ENCODE measurements at regions not wholly inside any gene's neighbourhood (a gene's known extent, or its start where the extent isn't known, plus 50 kb on each side); places are given as distances from the start of the nearest gene placed in this dataset.

- no peak overlapping the region for H3K4me3 Mint-ChIP-seq
- no peak overlapping the region for H3K27ac Mint-ChIP-seq (ENCODE audit: unreplicated experiment)
- peaks cover 2% of the 10 kb centered on the region for H3K27me3 Mint-ChIP-seq (ENCODE audit: low read depth)
- DNase-seq (ENCODE audit: low read depth, low spot score) = no peak
- H3K36me3 Mint-ChIP-seq (ENCODE audit: low read depth) = no peaks in the 10 kb centered on the region
- no peak for TF ChIP-seq CTCF (conservative IDR thresholded peaks at IDR 0.05)
- no peaks in the 10 kb centered on the region for H3K9me3 Mint-ChIP-seq
- H3K4me1 Mint-ChIP-seq = peaks cover 8% of the 10 kb centered on the region
Measured at GRCh38 chr2:198340846-198341245, 536.5 kb downstream of the PLCL1 start.

GRCh38 chr2:198339116-198339515 is 534.7 kb downstream of the PLCL1 start:
- TF ChIP-seq CTCF (conservative IDR thresholded peaks at IDR 0.05) = no peak
- Mint-ChIP-seq H3K4me1 (peaks cover 8% of the 10 kb centered on the region), H3K36me3 (ENCODE audit: low read depth) (no peaks in the 10 kb centered on the region), H3K27ac (ENCODE audit: unreplicated experiment) (no peak overlapping the region), H3K4me3 (no peak overlapping the region), H3K27me3 (ENCODE audit: low read depth) (peaks cover 2% of the 10 kb centered on the region), H3K9me3 (no peaks in the 10 kb centered on the region)
- no peak for DNase-seq (ENCODE audit: low read depth, low spot score)

GRCh38 chr2:198337368-198337767 is 533.0 kb downstream of the PLCL1 start:
- Mint-ChIP-seq H3K27ac (ENCODE audit: unreplicated experiment) (no peak overlapping the region), H3K36me3 (ENCODE audit: low read depth) (no peaks in the 10 kb centered on the region)

GRCh38 chr2:198328454-198328853 is 524.1 kb downstream of the PLCL1 start:
- no peaks in the 10 kb centered on the region for H3K9me3 Mint-ChIP-seq
- no peaks in the 10 kb centered on the region for H3K36me3 Mint-ChIP-seq (ENCODE audit: low read depth)
- no peaks in the 10 kb centered on the region for H3K4me1 Mint-ChIP-seq
- no peak for DNase-seq (ENCODE audit: low read depth, low spot score)
- H3K4me3 Mint-ChIP-seq = no peak overlapping the region
- TF ChIP-seq CTCF (conservative IDR thresholded peaks at IDR 0.05) = no peak
- H3K27me3 Mint-ChIP-seq (ENCODE audit: low read depth) = no peaks in the 10 kb centered on the region
- no peak overlapping the region for H3K27ac Mint-ChIP-seq (ENCODE audit: unreplicated experiment)

More at GRCh38 chr2:198337368-198337767, 533.0 kb downstream of the PLCL1 start:
- no peaks in the 10 kb centered on the region for H3K9me3 Mint-ChIP-seq
- TF ChIP-seq CTCF (conservative IDR thresholded peaks at IDR 0.05) = no peak
- peaks cover 8% of the 10 kb centered on the region for H3K4me1 Mint-ChIP-seq
- H3K4me3 Mint-ChIP-seq = no peak overlapping the region
- peaks cover 2% of the 10 kb centered on the region for H3K27me3 Mint-ChIP-seq (ENCODE audit: low read depth)
- no peak for DNase-seq (ENCODE audit: low read depth, low spot score)

- Mint-ChIP-seq H3K4me1 (no peaks in the 10 kb centered on the region), H3K27ac (ENCODE audit: unreplicated experiment) (no peak overlapping the region)
Measured at GRCh38 chr2:198327526-198327925, 523.1 kb downstream of the PLCL1 start.

More at GRCh38 chr2:198327526-198327925, 523.1 kb downstream of the PLCL1 start:
- Mint-ChIP-seq H3K4me3 (no peak overlapping the region), H3K36me3 (ENCODE audit: low read depth) (no peaks in the 10 kb centered on the region), H3K27me3 (ENCODE audit: low read depth) (no peaks in the 10 kb centered on the region), H3K9me3 (no peaks in the 10 kb centered on the region)
- TF ChIP-seq CTCF (conservative IDR thresholded peaks at IDR 0.05) = no peak
- DNase-seq (ENCODE audit: low read depth, low spot score) = no peak
